RWPE1 (cell line): ENCODE measurements at regions not wholly inside any gene's neighbourhood (a gene's known extent, or its start where the extent isn't known, plus 50 kb on each side); places are given as distances from the start of the nearest gene placed in this dataset.

Source experiments
- CTCF ChIA-PET: fragments of 350-600 bp; sonication (Branson Sonifier 250); formaldehyde crosslinking; extraction: SDS; loops from one replicate; lab custom pipeline; 2021; lab: Yijun Ruan, JAX
- POLR2A ChIA-PET: fragments of 400-600 bp; formaldehyde crosslinking; extraction: SDS; loops from one replicate; lab custom pipeline; 2020; ENCODE audit warnings: antibody characterized with exemption; ENCODE audit not compliant: low non-redundant PET; lab: Yijun Ruan, JAX
- DNase-seq: peaks from one replicate; pipeline ENCODE4 v3.0.0; 2012; ENCODE audit warnings: low spot score
- H3K27ac ChIP-seq: fragments of 450-650 bp; 2 replicates; pipeline ENCODE4 v1.5.1; 2017
- CTCF ChIP-seq: fragments of 450-650 bp; conservative IDR thresholded peaks from 2 replicates; pipeline ENCODE4 v1.5.1; 2017; ENCODE audit warnings: low read depth, mild to moderate bottlenecking

- POLR2A ChIA-PET, result no interaction called here
- no peak for TF ChIP-seq CTCF
- CTCF ChIA-PET, result no interaction called here
- no peak overlapping the region for H3K27ac ChIP-seq
- no peak for DNase-seq
These were observed 698.5 kb downstream of the TRAM1L1 start for GRCh38 chr4:116386856-116387255.

GRCh38 chr4:116385583-116385982 lies 699.8 kb downstream of the TRAM1L1 start:
- DNase-seq, result no peak
- CTCF ChIA-PET, result no interaction called here
- TF ChIP-seq CTCF, result no peak
- no peak overlapping the region for H3K27ac ChIP-seq
- POLR2A ChIA-PET, result no interaction called here

- no peak overlapping the region for H3K27ac ChIP-seq
- ChIA-PET CTCF (no interaction called here), POLR2A (no interaction called here)
- DNase-seq, result no peak
- TF ChIP-seq CTCF, result no peak
These were observed 710.6 kb downstream of the TRAM1L1 start for GRCh38 chr4:116374815-116375214.

- ChIA-PET POLR2A (no interaction called here), CTCF (no interaction called here)
- DNase-seq, result no peak
- TF ChIP-seq CTCF, result no peak
- no peak overlapping the region for H3K27ac ChIP-seq
These were observed 722.8 kb downstream of the TRAM1L1 start for GRCh38 chr4:116362583-116362982.

- H3K27ac ChIP-seq, result no peak overlapping the region
- TF ChIP-seq CTCF, result no peak
- ChIA-PET POLR2A (no interaction called here), CTCF (no interaction called here)
- peak; percentile 5 for DNase-seq
These were observed 723.6 kb downstream of the TRAM1L1 start for GRCh38 chr4:116361790-116362189.

GRCh38 chr4:116358633-116359222 lies 726.6 kb downstream of the TRAM1L1 start:
- TF ChIP-seq CTCF, result peak; percentile 63
- DNase-seq, result peak; percentile 63
- POLR2A ChIA-PET, result no interaction called here
- CTCF ChIA-PET, result interaction anchor here (0.6 to 1.1 kb wide), 7 partner anchors 180 to 1676 kb away, joined by 3 to 5 read pairs (median 3); partner anchors contain the start of gene NDST3
- H3K27ac ChIP-seq, result peak overlapping the region; percentile 29
